ENCODE measurements at regions not wholly inside any gene's neighbourhood (a gene's known extent, or its start where the extent isn't known, plus 50 kb on each side); places are given as distances from the start of the nearest gene placed in this dataset.

DNA sequence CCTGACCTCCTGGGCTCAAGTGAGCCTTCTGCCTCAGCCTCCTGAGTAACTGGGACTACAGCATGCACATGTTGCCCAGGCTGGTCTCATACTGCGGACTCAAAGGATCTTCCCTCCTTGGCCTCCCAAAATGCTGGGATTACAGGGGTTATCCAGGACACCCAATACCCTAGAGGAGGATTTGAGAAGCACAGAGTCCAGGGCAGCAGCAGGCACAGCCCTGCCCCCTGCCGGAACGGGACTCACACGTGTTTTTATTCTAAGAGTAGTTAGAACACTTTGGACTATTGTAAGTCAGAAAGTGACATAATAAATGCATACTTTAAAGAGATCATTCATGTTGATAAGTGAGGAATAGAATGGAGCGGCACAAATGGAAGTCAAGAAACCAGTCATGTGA is 80.2 kb downstream of the C6orf118 start:
- H3K4me3 Mint-ChIP-seq: no peak overlapping the region
- no peak overlapping the region for H3K27ac Mint-ChIP-seq
- no peaks in the 10 kb centered on the region for H3K4me1 Mint-ChIP-seq
- no peaks in the 10 kb centered on the region for H3K36me3 Mint-ChIP-seq
- H3K9me3 Mint-ChIP-seq: peaks cover under 1% of the 10 kb centered on the region
- no peaks in the 10 kb centered on the region for H3K27me3 Mint-ChIP-seq
- DNase-seq: no peak

DNA sequence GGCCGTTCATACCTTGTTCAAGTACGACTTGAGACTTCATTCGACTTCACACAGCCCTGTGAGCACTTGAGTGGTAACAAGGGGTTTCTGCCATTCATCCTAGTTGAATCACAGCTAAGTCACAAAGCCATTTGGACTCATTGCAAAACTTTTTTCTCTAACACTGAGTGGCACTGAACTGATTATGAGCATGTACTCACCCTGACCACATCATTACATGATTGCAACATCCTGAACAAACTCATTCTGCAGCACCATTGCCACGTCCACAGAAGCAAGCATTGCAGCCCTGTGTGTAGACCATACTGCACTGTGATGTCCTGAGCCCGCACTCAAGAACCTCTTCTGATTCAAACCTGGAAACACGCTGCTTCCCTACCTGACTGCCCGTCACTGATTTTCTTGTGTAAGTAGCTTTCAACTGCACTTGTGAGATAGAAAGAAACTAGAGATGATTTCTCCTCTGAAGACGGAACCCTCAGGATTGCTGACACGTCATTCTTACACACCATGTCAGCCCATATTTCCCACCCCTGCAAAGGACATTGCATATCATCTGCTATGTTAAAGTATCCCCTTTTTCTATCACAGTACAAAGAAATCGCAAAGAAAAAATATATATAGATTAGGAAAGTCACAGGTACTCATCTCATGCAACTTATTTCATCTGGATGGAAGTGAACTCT is 81.6 kb downstream of the C6orf118 start:
- Mint-ChIP-seq H3K27me3 (no peaks in the 10 kb centered on the region), H3K4me3 (no peak overlapping the region), H3K4me1 (no peaks in the 10 kb centered on the region), H3K36me3 (no peaks in the 10 kb centered on the region), H3K27ac (no peak overlapping the region), H3K9me3 (no peaks in the 10 kb centered on the region)
- DNase-seq: no peak

DNA sequence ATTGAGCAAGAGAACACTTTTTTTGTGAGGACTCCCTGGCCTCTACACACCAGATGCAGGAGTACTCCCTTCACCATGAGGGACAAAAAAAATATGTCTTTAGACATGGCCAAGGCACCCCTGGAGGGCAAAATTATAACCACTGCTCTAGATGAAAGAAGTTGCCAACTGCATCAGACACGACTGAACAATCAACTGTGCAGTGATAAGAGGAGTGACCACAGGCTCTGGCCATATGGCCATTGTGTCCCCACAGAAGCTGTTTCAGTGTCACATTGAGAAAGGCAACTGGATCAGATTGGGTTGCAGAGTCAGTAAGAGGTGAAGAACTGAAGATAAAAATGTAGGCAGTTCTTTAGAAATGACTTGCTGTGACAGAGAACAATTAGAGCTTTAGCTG is 85.7 kb downstream of the C6orf118 start:
- Mint-ChIP-seq H3K4me1 (no peaks in the 10 kb centered on the region), H3K36me3 (no peaks in the 10 kb centered on the region), H3K27ac (no peak overlapping the region), H3K9me3 (no peaks in the 10 kb centered on the region), H3K4me3 (no peak overlapping the region), H3K27me3 (no peaks in the 10 kb centered on the region)
- no peak for DNase-seq

DNA sequence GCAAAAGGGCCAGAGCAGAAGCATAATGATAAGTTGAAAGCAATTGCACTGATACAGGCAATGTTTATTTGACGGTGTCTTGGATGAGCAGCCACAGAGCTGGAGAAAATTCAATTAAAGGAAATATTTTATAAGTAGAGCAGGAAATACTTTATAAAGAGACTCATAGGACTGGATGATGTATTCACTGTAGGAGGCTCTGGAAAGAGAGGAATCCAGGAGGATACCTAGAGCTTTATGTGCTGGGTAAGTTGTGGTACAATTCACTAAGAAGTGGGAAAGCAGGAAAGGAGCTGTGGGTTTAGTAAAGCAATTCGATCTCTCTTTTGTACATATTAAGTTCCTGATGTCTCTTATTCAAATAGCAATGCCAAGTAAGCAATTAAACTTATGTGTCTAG is 86.3 kb downstream of the C6orf118 start:
- no peak overlapping the region for H3K4me3 Mint-ChIP-seq
- H3K27ac Mint-ChIP-seq: no peak overlapping the region
- no peaks in the 10 kb centered on the region for H3K27me3 Mint-ChIP-seq
- H3K4me1 Mint-ChIP-seq: no peaks in the 10 kb centered on the region
- H3K9me3 Mint-ChIP-seq: no peaks in the 10 kb centered on the region
- no peak for DNase-seq
- H3K36me3 Mint-ChIP-seq: no peaks in the 10 kb centered on the region

DNA sequence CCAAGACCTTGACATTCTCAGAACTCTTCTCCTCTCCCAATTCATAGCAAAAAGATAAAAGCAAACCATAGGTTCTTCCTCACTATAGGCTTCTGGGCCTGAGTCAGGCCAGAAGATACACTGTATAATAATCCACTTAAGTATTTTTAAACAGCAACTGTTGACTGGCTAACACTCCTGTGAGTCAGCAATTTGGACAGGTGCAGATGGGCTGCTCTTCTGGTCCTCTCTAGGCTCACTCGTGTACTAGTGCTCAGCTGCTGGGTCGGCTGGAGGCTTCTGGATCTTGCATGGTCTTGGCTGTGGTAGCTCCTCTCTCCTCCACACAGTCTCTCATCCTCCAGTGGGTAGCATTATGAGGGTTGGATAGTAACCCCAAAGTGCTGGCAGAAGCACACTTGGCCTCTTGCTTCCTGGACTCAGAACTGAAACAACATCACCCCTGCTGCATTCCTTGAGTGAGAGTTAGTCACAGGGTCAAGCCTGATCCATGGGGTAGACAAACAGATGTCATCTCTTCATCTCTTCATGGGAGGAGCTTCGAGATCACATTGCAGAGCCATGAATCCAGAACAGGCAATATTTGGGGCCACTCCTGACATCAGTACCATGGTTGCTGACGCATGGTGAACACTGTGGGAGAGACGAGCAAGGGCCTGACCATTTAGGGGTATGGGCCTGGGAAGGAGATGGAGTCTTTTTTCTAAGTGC is 86.9 kb downstream of the C6orf118 start:
- H3K4me3 Mint-ChIP-seq: no peak overlapping the region
- no peaks in the 10 kb centered on the region for H3K27me3 Mint-ChIP-seq

DNA sequence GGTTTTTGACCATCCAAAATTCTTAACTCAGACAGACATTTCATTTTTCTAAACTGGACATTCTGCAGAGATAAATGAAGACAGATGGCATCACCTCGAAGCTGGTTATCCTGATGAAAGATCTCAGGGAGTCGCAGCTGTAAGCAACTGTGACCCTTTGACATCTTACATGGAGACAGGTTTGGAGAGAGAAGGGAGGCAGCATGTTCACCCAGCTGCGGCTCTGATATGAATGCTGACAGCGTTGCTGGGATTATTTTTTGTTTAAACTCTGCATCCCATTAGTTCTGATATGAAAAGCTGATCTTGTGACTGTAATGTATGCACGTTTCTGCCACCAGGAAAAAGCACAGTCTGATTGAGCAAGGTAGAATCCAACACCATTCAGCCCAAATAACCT is 89.4 kb downstream of the C6orf118 start:
- Mint-ChIP-seq H3K4me3 (no peak overlapping the region), H3K9me3 (no peaks in the 10 kb centered on the region), H3K27me3 (no peaks in the 10 kb centered on the region), H3K36me3 (no peaks in the 10 kb centered on the region), H3K27ac (no peak overlapping the region), H3K4me1 (no peaks in the 10 kb centered on the region)
- no peak for DNase-seq

More for the DNA sequence above, 86.9 kb downstream of the C6orf118 start:
- no peaks in the 10 kb centered on the region for H3K36me3 Mint-ChIP-seq
- no peaks in the 10 kb centered on the region for H3K9me3 Mint-ChIP-seq
- no peaks in the 10 kb centered on the region for H3K4me1 Mint-ChIP-seq
- H3K27ac Mint-ChIP-seq: no peak overlapping the region
- DNase-seq: no peak

DNA sequence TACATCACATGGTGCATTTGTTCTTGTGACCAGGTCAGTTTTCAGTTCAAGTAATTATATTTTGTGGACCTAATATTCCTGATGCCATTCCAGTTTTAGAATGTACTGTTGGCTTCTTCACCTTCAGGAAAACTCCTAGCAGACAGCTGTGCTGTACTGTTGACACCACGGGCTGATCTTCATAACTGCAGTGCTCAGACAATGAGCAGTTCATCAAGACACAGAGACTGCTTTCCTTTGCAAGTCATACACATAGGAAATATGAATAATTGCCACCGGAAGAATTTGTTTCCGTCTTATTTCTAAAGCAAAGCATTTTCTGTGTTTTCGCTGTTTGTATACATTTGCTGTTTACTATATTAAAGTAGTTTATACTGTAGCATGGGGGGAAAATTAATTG is 89.8 kb downstream of the C6orf118 start:
- H3K27ac Mint-ChIP-seq: no peak overlapping the region
- H3K36me3 Mint-ChIP-seq: no peaks in the 10 kb centered on the region
- no peaks in the 10 kb centered on the region for H3K9me3 Mint-ChIP-seq
- no peaks in the 10 kb centered on the region for H3K27me3 Mint-ChIP-seq
- no peak for DNase-seq
- no peaks in the 10 kb centered on the region for H3K4me1 Mint-ChIP-seq
- H3K4me3 Mint-ChIP-seq: no peak overlapping the region

DNA sequence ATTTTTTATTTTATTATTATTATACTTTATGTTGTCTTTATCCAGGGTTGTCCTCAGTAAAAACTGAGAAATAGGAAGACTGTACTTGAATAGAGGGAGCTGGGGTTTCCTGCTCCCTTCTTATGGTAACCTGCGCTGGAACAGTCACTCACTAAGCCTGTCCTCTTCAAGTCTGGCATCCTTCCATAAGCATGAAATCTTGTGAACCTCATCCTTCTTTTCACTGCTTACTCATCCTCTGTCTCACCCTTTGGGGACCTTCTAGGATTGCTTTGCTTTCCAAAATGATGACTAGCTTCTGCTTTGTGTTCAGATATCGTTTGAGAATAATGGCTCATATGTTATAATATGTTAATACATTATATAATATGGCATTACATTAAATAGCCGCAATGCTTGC is 90.6 kb downstream of the C6orf118 start:
- DNase-seq: no peak
- H3K27me3 Mint-ChIP-seq: no peaks in the 10 kb centered on the region
- H3K4me1 Mint-ChIP-seq: no peaks in the 10 kb centered on the region
- no peaks in the 10 kb centered on the region for H3K36me3 Mint-ChIP-seq
- no peak overlapping the region for H3K4me3 Mint-ChIP-seq
- peaks cover 2% of the 10 kb centered on the region for H3K9me3 Mint-ChIP-seq
- H3K27ac Mint-ChIP-seq: no peak overlapping the region

DNA sequence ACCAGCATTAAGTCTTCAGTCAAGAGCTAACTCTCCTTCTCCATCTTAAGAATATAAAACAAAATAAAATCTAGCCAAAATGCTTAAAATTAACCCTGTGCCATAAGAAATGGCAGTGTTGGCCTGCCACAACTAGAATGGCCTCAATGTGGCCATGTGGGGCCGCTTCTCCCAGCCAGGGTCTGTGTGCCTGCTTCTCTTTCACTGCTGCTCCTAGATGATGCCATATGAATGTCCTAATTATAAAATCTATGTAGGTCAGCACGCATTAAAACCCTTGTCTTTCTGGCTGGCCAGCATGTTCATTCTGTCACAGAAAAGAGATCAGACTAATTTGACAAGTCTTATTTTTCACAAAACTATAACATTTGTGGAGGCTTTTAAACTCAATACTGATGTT is 102.6 kb downstream of the C6orf118 start:
- Mint-ChIP-seq H3K4me3 (no peak overlapping the region), H3K27me3 (no peaks in the 10 kb centered on the region)

DNA sequence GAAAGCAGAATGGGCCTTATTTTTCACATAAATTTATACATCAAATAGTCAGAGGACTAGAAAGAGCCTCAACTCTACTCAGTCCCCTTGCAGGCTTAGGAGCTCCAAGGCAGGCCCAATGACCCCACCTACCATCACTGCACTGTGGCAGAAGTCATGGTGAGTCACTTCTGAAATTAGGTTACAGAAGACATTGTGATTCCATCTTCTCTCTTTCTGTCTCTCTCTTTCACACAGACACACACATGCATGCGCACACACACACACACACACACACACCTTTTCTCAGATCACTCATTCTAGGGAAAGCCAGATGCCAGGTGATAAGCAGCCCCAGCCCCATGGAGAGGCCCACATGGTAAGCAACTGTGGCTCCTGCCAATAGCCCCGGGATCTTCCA is 103.8 kb downstream of the C6orf118 start:
- no peak for DNase-seq
- no peak overlapping the region for H3K4me3 Mint-ChIP-seq
- no peak overlapping the region for H3K27ac Mint-ChIP-seq
- H3K9me3 Mint-ChIP-seq: peaks cover 2% of the 10 kb centered on the region
- no peaks in the 10 kb centered on the region for H3K4me1 Mint-ChIP-seq
- no peaks in the 10 kb centered on the region for H3K36me3 Mint-ChIP-seq
- no peaks in the 10 kb centered on the region for H3K27me3 Mint-ChIP-seq

More for the DNA sequence above, 102.6 kb downstream of the C6orf118 start:
- Mint-ChIP-seq H3K4me1 (no peaks in the 10 kb centered on the region), H3K9me3 (peaks cover 1% of the 10 kb centered on the region), H3K36me3 (no peaks in the 10 kb centered on the region), H3K27ac (no peak overlapping the region)
- no peak for DNase-seq

DNA sequence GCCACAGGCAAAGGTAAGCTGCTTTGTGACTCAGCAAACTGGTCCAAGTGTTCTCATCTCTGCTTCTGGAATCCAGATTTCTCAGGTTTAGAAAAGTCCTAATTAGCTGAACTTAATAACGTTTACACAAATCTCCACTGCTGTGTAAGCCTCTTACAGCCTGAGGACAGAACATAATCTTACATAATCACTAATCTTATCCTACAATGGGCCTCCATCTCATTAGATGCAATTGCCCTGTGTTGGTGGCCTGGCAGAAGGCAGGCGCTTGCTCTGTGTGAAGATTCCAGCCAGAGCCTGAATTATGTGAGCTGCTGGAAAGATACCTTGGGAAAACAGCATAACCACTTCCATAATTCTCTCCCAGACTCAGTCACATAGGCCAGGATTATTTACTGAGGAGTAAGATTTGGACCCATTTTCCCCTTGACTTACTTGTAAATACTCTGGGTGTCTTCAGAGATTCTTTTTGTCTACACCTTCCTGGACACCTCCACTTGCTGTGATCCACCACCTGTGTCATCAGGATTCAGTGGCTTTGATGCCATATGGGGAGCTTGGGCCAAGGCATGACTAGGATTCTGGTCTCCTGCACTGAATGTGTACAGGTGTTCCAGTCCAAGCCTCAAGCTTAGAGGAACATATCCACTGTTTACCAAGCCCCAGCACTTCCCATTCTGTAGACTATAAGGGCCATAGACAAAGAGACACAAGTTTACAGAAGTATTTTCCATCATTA is 104.4 kb downstream of the C6orf118 start:
- peaks cover 2% of the 10 kb centered on the region for H3K9me3 Mint-ChIP-seq

DNA sequence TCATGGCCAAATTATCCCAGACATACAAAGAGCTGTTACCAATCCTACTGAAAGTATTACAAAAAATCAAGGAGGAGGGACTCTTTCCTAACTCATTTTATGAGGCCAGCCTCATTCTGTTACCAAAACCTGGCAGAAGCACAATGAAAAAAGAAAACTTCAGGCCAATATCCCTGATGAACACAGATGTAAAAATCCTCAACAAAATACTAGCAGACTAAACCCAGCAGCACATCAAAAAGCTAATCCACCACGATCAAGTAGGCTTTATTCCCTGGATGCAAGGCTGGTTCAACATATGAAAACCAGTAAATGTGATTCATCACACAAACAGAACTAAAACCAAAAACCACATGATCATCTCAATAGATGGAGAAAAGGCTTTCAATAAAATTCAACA is 109.2 kb downstream of the C6orf118 start:
- H3K36me3 Mint-ChIP-seq: no peaks in the 10 kb centered on the region
- H3K9me3 Mint-ChIP-seq: peaks cover 1% of the 10 kb centered on the region
- H3K27me3 Mint-ChIP-seq: no peaks in the 10 kb centered on the region
- DNase-seq: no peak
- H3K4me3 Mint-ChIP-seq: no peak overlapping the region
- no peaks in the 10 kb centered on the region for H3K4me1 Mint-ChIP-seq
- no peak overlapping the region for H3K27ac Mint-ChIP-seq

More for the DNA sequence above, 104.4 kb downstream of the C6orf118 start:
- no peaks in the 10 kb centered on the region for H3K4me1 Mint-ChIP-seq
- no peaks in the 10 kb centered on the region for H3K36me3 Mint-ChIP-seq
- H3K27me3 Mint-ChIP-seq: no peaks in the 10 kb centered on the region
- no peak for DNase-seq
- no peak overlapping the region for H3K27ac Mint-ChIP-seq
- H3K4me3 Mint-ChIP-seq: no peak overlapping the region

DNA sequence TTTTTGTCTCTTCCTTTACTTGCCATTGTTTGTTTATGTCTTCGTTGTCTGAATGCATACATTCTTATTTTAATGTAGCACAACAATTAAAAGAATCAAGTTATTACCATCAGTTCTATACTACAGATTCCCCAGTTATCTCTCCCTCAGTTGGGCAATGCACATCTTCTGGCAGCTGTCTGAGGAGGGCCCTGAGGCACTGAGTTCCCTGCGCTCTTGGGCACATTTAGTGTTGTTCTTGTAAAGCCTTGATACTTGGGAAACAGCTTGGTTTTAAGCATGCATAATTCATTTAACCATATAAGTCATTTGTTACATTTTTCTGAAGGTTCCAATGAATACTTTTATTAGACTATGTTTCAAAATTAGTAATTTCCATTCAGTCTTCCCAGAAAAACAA is 117.9 kb downstream of the C6orf118 start:
- no peaks in the 10 kb centered on the region for H3K27me3 Mint-ChIP-seq
- no peaks in the 10 kb centered on the region for H3K36me3 Mint-ChIP-seq
- H3K4me1 Mint-ChIP-seq: no peaks in the 10 kb centered on the region
- H3K27ac Mint-ChIP-seq: no peak overlapping the region
- H3K4me3 Mint-ChIP-seq: no peak overlapping the region
- DNase-seq: no peak
- peaks cover 4% of the 10 kb centered on the region for H3K9me3 Mint-ChIP-seq

DNA sequence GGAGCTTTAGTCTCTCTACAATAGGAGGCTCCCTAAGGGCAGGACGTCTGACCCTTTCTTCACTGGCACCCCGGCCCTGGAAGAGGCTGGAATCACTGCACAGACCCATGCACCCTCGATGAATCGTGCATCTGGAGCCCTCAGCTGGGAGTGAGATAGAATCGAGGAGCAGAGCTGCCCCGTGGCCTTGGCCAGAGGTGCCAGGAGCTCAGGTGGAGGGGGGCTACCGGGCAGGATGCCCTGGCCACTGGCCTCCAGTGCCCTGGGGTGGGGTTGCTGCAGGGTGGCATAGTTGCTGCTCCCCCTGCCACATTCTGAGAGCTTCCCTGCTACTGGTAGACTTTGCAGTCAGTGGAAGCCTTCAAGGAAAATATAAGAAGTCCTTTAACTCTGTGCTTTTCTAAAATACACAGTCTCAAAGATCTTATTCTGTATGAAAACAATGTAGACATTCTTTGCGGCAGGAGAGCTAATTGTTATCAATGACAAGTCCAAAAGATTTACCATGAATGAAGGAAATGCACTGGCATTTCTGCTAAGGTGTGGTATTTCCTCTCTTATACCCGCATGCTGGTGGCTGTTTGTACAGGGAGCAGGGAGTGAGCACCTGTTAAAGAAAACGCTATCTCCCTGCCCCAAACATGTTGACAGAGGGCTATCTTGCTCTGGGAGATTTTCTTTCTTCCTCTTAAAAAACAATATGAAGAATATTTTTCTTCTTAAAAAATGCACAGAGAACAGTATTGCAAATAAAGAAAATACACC is 122.8 kb downstream of the C6orf118 start:
- no peaks in the 10 kb centered on the region for H3K36me3 Mint-ChIP-seq
- no peak for DNase-seq
- no peaks in the 10 kb centered on the region for H3K4me1 Mint-ChIP-seq
- peaks cover 12% of the 10 kb centered on the region for H3K9me3 Mint-ChIP-seq
- H3K4me3 Mint-ChIP-seq: no peak overlapping the region
- no peaks in the 10 kb centered on the region for H3K27me3 Mint-ChIP-seq
- no peak overlapping the region for H3K27ac Mint-ChIP-seq

DNA sequence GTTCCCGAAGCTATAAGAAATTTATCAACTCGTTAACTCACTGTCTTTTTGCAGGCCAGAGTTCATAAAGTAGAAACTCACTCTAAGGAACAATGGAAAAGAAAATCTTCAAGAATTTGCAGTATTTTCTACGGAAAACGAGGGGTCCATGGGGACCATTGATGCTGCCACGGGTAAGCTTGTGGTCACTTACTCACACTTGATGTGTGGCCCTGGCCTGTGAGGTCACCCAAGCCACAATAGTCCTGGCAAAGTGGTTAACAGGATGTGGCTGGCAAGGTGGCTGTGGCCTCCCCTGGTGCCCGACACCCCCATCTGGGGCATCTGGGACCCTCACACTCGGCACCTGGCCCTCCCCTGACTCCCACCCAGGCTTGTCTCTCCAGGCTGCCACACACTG is 123.4 kb downstream of the C6orf118 start:
- Mint-ChIP-seq H3K27ac (no peak overlapping the region), H3K4me3 (no peak overlapping the region), H3K27me3 (no peaks in the 10 kb centered on the region), H3K9me3 (peaks cover 11% of the 10 kb centered on the region), H3K36me3 (no peaks in the 10 kb centered on the region), H3K4me1 (no peaks in the 10 kb centered on the region)
- DNase-seq: no peak

All from activated naive CD8-positive, alpha-beta T cell treated with anti-CD3 and anti-CD28 coated beads for 36 hours (primary cell).